ENCODE measurements at regions not wholly inside any gene's neighbourhood (a gene's known extent, or its start where the extent isn't known, plus 50 kb on each side); places are given as distances from the start of the nearest gene placed in this dataset.

DNA sequence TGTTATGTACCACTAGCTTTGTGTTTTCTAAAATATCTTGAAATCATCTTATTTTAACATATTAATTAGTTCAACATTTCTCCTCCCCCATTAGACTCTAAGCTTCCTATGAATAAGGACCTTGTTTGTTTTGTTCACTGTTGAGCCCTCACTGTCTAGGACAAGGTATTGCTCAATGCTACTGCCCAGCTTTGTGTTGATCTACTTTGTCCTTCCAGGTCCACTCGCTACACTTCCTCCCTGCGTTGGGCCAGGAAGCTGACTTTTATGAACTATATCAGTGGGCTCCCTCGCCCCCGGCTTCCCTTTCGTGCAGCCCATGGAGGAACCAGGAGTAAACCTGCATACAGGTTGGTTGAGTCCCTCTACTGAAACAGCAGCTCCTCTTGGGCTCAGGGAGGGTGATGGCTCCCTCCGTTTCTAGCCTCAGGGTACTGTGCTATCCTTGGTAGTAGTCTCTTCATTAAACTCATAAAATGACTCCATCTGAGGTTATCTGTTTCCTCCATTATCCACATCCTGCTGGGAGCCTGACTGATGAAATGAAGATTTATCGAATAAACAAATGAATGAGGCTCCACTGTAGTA, 272.5 kb downstream of the CLIC5 start:
- TF ChIP-seq, protein P1, sequence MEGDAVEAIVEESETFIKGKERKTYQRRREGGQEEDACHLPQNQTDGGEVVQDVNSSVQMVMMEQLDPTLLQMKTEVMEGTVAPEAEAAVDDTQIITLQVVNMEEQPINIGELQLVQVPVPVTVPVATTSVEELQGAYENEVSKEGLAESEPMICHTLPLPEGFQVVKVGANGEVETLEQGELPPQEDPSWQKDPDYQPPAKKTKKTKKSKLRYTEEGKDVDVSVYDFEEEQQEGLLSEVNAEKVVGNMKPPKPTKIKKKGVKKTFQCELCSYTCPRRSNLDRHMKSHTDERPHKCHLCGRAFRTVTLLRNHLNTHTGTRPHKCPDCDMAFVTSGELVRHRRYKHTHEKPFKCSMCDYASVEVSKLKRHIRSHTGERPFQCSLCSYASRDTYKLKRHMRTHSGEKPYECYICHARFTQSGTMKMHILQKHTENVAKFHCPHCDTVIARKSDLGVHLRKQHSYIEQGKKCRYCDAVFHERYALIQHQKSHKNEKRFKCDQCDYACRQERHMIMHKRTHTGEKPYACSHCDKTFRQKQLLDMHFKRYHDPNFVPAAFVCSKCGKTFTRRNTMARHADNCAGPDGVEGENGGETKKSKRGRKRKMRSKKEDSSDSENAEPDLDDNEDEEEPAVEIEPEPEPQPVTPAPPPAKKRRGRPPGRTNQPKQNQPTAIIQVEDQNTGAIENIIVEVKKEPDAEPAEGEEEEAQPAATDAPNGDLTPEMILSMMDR (conservative IDR thresholded peaks at IDR 0.05; ENCODE audit: low read depth, low read length) = no peak
- no peak overlapping the region for H3K4me3 ChIP-seq (ENCODE audit: low read depth, low read length)
- DNase-seq (ENCODE audit: low read depth) = peak; percentile 16

DNA sequence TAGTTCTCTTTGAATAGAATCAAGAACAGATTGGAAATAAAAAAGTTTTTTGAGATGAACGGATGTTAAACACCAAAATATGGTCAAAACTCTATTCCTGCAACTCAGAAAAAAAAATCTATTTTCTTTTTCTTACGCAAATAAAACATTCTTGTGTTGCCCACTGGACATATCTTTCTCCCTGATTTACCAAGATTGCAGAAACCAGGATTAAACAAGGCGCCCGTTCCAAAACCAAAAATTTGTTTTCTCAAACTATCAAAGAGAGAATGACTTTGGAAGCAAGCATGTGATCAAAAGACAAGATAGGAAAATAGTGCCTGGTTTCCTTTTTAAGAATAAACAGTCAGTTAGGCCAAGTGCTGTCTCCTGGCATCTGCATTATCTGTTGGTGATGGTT, 273.1 kb downstream of the CLIC5 start:
- TF ChIP-seq, protein P1 (conservative IDR thresholded peaks at IDR 0.05; ENCODE audit: low read depth, low read length) = no peak
- no peak for DNase-seq (ENCODE audit: low read depth)

DNA sequence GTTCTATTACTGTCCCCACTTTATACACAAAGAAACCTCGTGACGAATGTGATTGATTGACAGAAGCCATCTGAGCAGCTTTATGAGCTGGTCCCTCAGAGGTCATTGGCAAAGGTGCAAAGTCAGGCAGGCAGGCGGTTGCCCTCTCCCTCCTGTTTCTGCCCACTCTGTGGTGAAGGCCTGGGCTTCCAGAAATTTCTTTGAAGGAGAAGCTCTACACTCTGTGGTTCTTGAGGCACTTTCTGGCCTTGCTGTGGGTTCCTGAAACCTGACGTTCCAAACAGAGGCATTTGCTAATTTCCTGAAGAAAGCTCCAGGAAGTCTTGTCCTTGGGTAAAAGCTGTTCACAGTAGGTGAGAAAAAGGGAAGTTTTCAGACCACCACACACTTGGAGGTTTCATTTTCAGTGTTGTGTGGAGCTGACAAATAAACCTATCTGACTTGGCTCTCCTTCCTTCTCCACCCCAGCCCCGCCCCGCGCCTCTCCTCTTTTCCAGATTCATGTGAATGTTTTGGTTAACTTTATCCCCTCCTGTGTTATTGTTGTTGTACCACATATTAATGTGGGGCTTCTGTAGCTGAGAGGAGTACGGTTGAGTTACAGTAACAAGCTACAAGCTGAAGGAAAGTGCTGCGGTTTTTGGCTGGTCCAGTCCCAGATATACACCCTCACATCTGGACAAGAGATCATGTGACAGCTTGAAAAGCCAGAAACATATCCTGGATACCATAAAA, 274.1 kb downstream of the CLIC5 start:
- peak overlapping the region; percentile 20 for H3K4me3 ChIP-seq (ENCODE audit: low read depth, low read length)
- peak; percentile 75 for DNase-seq (ENCODE audit: low read depth)
- TF ChIP-seq, protein P1 (conservative IDR thresholded peaks at IDR 0.05; ENCODE audit: low read depth, low read length) = no peak

More for the DNA sequence above, 273.1 kb downstream of the CLIC5 start:
- no peak overlapping the region for H3K4me3 ChIP-seq (ENCODE audit: low read depth, low read length)

DNA sequence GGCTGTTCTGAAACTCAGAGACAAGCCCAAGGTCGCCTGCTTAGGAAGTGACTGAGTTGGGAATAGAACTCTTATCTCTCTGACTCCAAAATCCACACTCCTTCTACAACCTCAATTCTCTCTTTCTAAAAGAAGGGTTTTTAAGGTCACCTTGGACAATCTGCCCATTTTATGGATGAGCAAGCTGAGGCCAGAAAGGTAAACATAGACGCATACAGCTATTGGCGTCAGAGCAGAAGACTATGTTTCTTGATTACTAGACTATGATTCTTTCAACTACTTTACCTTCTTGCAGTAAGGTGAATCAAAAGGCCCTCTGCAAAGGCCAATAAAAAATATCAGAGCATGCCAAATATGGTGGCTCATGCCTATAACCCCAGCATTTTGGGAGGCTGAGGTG, 276.6 kb downstream of the CLIC5 start:
- TF ChIP-seq, protein P1 (conservative IDR thresholded peaks at IDR 0.05; ENCODE audit: low read depth, low read length) = no peak
- no peak overlapping the region for H3K4me3 ChIP-seq (ENCODE audit: low read depth, low read length)
- DNase-seq (ENCODE audit: low read depth) = no peak

DNA sequence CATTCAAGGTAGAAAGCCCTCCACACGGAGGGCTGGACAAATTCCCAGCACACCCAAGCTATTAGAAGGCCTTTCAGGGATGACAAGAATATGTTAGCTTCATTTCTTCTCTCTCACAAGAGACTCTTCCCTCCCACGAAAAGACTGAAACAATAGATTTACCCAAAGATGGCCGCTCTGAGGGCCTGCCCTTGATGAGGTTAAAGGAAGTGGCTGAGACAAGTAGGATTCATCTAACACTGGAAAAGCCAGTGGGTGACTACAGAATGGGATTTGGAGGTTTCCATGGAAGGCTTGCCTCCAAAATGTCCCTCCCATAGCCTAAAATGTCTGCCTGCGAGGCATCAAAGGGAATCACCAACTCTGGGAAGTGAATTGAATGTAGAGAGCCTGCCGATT, 277.6 kb downstream of the CLIC5 start:
- TF ChIP-seq, protein P1 (conservative IDR thresholded peaks at IDR 0.05; ENCODE audit: low read depth, low read length) = no peak
- DNase-seq (ENCODE audit: low read depth) = no peak
- H3K4me3 ChIP-seq (ENCODE audit: low read depth, low read length) = no peak overlapping the region

DNA sequence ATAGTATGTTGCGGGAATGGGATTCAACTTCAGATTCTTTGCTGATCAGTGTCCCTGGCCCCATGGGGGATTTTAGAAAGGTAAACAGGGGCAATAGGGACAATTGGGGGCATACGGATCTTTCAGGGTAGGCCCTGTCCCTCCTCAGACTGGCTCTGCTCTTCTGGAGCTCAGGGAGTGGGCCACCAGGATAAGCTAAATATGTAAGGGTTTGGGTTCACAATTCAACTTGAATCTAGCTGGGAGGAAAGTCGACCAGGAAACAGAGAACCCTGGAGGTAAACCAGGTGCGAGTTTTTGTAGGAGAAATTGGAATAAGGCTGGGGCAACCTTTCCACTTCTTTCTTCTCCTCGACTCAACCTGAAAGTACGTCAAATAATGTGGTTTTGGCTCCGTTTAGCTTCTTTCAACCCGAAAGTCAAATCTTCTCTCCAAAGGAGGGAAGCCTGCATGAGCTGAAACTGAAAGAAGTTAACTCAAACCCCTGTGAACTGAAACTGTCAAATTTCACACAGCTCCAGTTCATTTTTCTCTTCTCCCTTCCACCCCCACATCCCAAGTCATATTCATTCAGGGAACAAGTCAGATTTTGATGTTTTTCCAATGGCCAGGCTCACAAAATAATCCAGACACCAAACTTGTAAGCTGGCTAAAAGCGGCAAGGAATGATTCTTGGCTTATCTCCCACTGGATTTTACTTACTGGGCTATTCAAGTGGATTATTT, 278.2 kb downstream of the CLIC5 start:
- DNase-seq (ENCODE audit: low read depth) = no peak
- TF ChIP-seq, protein P1 (conservative IDR thresholded peaks at IDR 0.05; ENCODE audit: low read depth, low read length) = no peak
- H3K4me3 ChIP-seq (ENCODE audit: low read depth, low read length) = no peak overlapping the region

All from choroid plexus epithelial cell (primary cell).